COLO668 (cell line): ENCODE measurements at regions not wholly inside any gene's neighbourhood (a gene's known extent, or its start where the extent isn't known, plus 50 kb on each side); places are given as distances from the start of the nearest gene placed in this dataset.

Experiments
- DNase-seq: peaks from one replicate; lab custom pipeline; 2025; ENCODE audit not compliant: unreplicated experiment; lab: John Stamatoyannopoulos, UW

- DNase-seq: no peak
These were observed 53.1 kb upstream of the BCO1 start for GRCh38 chr16:81185416-81185815.

DNA sequence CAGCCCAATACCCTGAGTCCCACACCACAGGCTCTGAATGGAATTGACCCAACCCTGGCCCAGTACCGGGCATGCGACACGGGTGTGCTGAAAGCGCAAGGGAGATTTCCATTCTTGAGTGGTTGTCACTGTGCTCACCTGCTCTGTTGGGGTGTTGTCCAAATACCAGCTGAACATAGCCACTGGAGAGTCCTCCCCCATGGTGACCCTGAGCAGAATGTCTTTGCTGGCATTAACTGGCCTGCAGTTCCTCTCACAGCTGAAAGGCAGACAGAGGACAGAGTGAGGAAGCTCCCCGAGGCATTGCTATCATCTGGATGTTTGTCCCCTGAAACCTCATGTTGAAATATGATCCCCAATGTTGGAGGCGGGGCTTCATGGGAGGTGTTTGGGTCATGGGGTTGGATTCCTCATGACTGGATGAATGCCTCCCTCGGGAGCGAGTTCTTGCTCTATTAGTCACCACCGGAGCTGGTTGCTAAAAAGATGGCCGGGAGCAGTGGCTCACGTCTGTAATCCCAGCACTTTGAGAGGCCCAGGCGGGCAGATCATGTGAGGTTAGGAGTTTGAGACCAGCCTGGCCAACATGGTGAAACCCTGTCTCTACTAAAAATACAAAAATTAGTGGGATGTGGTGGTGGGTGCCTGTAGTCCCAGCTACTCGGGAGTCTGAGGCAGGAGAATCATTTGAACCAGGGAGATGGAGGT, 57.3 kb upstream of the BCO1 start:
- DNase-seq: peak; percentile 74

GRCh38 chr16:81180578-81180977, 57.9 kb upstream of the BCO1 start:
- DNase-seq: no peak

- no peak for DNase-seq
These were observed 59.3 kb upstream of the BCO1 start for GRCh38 chr16:81179219-81179618.

DNA sequence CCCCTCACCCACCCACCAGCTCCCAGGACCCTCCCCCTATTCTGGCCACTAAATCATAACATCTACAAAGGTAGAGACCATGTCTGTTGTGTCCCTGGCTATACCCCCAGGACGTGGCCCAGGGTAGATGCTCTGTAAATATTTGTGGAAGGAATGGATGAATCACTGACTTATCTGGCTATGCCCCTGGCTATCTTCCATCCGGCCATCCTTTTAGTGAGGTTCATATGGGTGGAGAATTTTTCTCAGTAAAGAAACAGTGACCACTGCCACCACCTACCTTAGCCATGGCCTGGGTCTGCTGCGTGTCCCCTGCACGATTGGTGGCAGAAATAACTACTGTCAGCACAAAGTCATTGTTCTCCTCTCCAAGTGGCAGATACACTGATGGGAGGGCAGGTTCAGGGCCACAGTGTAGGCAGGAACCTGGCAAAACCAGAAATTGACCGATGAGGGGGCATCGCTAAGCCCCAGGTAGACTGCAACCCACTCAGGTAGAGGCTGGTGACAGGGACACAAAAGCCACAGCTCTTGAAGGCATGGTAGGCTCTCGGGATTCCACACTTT, 63.1 kb upstream of the BCO1 start:
- no peak for DNase-seq

GRCh38 chr16:81174644-81175324, 63.7 kb upstream of the BCO1 start:
- DNase-seq: no peak

DNA sequence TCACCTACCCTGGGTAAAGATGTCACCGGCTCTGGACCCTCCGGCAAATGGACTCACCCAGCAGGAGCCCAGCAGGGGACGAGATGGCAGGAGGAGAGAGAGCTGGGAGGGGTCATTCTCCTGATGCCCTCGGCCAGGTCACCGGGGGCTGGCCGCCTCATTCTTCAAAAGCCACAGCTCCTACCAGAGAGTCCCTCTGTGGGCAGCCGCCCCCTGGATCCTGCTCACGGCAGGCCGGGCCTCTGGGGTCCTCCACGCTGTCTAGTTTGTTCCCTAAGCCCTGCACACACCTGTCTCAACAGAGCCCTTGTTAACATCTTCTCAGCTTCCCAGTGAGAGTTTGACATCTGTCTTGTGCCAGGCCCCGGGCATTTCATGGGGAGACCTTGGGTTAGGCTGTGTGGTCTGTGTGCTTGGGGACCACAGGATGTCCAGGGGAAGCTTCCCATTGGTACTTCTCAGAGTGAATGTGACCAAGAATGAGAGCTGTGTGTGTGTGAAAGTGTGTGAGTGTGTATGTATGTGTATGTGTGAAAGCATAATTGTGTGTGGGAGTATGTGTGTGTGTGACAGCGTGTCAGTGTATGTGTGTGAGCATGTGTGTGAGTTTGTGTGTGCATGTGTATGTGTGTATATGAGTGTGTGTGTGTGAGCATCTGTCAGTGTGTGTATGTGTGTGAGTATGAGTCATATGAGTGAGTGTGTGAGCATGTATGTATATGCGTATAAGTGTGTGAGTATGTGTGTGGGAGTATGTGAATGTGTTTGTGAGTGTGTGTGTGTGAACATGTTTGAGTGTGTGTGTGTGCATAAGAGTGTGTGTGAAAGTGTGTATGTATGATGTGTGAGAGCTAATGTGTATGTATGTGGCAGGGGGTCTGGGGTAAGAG, 65.5 kb upstream of the BCO1 start:
- DNase-seq: no peak

- DNase-seq: no peak
These were observed 67.7 kb upstream of the BCO1 start for GRCh38 chr16:81170824-81171223.

GRCh38 chr16:81168406-81168805, 70.1 kb upstream of the BCO1 start:
- DNase-seq: no peak

- DNase-seq: no peak
These were observed 70.6 kb upstream of the BCO1 start for GRCh38 chr16:81167851-81168250.

DNA sequence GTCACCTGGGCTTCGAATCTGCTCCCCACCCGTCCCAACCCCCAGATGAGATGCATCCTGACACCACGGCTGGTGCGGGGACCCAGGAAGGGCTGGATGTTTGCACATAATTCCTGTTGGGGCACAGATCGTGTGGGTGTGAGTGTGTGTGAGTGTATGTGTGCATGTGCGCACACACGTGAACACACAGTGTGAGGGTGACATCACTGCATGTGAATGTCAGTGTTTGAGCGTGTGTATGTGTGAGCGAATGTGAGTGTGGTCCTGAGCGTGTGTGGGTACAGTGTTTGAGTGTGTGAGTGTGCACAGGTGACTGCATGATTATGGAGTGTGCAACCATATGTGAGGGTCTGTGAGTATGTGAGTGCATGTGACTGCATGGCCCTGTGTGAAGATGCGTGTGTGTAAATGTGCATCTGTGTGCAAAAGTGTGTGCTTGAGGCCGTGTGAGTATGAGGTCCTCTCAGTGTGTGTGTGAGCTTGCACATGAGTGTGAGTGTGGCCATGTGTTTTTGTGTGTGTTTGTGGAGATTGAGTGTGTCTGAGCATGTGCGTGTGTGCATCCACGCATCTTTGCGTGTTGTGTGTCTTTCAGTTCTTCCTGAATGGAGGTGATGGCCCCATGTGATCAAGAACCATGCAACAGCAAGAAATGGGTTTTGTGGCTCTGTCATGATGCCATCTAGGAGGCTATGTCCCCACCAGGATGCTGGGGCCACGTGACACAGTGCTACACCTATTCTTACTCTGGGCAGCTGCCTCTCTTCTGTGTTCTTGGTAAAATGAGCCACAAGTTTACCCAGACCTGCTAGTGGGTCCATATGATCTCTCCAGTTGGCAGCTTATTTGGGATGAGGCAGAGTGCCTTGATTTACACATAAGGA, 70.5 kb upstream of the GCSH start:
- DNase-seq: no peak

DNA sequence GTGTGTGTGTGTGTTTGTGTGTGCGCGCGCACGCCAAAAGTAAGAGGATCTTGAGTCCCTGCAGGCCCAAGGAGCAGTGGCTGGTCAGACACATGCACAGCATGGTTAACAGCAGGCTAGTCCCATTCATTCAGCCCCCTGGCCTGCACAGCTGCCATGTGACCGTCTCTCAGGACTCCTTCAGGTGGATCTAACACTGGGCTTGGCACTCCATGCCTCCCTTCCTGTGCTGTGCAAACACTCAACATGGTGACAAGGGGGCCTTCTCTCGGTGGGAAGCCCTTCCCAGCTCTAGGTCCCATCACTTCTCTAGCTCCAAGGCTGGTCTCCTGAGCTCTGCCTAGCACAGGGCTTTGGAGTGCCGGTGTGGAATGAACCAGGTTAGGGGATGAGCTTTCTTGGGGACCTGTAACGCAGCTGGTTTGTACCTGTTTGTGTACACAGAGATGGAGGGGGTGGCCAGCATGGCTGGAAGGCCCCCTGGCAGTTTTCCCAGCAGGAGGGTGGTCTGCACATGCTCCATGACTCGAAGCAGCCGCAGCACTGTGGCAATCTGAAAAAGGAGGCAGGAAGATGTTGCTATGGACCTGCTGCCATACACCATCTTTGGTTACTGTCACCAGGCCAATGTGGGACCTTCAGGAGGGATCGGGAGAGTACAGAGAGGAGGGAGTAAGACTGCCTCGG, 69.4 kb upstream of the GCSH start:
- DNase-seq: no peak

DNA sequence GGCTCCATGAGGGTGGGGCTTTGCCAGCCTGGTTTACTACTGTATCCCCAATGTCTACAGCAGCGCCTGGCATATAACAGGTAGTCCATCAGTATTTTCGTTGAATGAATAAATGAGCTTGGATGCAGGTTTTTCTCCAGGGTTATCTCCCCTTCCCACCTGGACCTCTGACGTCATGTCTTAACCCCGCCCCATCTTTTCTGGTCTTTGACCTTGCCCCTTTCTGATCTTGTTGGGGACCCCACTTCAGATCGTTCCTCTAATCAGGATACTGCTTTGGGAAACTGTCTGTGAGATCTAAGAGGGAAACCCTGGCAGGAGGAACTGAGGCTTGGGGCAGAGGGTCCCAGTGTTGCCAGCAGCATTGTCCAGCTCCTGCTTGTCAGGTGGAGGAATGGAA, 68.8 kb upstream of the GCSH start:
- DNase-seq: no peak

DNA sequence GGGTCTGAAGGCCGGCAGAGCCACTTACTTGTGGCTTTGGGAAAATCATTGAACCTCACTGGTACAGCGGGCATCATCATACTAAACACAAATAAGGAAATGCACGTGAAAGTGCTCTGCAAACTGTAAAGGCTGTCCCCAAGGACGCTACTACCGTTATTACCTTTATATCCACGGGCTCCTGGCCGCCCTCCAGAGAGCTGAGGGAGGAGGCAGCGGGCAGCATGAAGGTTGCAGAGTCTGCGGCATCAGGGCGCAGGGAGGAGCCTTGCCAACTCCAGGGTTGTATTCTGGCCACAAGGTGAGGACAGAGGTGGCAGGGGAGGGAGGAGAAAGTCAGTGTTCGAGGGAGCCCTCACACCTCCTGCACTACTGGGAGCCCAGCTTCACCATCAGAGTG, 68.3 kb upstream of the GCSH start:
- no peak for DNase-seq

GRCh38 chr16:81163671-81164070, 67.5 kb upstream of the GCSH start:
- no peak for DNase-seq

DNA sequence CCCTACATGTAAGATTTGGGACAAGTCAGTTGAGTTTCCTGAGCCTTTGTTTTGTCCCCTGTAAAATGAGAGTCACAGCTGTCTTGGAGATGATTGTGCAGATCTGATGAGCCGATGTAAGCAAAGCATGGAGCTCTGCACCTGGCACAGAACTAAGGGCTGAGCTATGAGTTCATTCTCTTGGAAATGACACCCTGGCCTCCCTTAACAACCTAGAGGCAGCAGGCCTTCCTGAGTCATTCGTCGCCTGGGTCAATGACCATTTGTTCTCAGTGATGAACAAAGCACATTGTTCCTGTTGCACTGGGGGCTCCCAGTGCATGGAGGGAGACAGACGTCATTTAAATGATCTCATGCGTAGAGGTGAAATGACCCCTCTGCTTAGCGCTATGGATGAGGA, 62.8 kb upstream of the GCSH start:
- DNase-seq: no peak

DNA sequence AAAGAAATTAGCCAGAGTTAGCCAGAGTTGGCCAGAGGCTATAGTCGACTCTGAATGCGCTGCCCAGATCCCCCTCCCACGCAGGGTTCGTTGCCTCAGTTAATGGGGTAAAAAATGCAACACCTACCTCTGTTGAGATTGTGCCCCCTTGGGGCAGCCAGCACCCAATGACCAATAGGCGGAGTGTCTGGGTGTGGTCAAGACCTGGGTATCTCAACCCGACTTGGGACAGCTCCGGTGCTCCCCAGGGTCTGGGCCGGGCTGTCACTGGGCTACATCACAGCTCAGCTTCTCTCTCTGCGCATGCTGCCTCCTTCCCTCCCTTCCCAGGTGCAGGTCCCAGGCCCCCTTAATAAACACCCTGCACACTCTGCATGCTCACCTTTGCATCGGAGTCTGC, 59.6 kb upstream of the GCSH start:
- no peak for DNase-seq

DNA sequence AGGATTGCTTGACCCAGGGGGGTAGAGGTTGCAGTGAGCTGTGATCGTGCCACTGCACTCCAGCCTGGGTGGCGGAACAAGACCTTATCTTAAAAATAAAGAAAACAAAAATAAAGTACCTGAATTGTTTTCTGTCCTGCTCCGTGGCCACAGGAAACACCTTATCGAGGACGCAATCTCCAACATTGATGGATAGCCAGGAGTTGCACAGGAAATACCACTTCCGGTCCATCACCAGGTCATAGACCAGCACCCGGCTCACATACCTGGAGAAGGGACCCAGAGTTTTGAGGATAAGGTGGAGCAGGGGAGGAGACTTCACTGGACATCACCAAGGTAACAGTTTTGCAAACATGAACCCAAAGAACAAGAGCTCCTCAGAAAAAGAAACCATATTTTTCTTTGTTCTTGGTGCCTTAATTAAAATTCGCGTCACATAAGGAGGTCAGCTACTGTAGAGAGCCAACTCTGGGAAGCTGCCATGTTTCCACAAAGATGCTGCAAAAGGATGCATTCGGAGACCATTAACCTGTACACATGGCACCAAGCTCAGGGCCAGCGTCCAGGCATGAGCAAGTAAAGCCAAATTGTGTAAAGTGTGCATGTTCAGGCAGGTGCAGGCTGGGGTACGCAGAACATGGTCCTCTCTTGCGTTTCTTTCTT, 55.6 kb upstream of the GCSH start:
- no peak for DNase-seq

GRCh38 chr16:81149614-81150013, 53.4 kb upstream of the GCSH start:
- no peak for DNase-seq

GRCh38 chr16:81148277-81148676, 52.1 kb upstream of the GCSH start:
- no peak for DNase-seq
